ENCODE measurements at regions not wholly inside any gene's neighbourhood (a gene's known extent, or its start where the extent isn't known, plus 50 kb on each side); places are given as distances from the start of the nearest gene placed in this dataset.
"Not testable (repeated sequence)": the region's sequence is repeated elsewhere in the genome, so short reads cannot be mapped to it uniquely, and the experiment has no call there.

GRCh38 chr14:100421756-100422470 lies 98.8 kb downstream of the SLC25A47 start:
- no peak for DNase-seq

DNA sequence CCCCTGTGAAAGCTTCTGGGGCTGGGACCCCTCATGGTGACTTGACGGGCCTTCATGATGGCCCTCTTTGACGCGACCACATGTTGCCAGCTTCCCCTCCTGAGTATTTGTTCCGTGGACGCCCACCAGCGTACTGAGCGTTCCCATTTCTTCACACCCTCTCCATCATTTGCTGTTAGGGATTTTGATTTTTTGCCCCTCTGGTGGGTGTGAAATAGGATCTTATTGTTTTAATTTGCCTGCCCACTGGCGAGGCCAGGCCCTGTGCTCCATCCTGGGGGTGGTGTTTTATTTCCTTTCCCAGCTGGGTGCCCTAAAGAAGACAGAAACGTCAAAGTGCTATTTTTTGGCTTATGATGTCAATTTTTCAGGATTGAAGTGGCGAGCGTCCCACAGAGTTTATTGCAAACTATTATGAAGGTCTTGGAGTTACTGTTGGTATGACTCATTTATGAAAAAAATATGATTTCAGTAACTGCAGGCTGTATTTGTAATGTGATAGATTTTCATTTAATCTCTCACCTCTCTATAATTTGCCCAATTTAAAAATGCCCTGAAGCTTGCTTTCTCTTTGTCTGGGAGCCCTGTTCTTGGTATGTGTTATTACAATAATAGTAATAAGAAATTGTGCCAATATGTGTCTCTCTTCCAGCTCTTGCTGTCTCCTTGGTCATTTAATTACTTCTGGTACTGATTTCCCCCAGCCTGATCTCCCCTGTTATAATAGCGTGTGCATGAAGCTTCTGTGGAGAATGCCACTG lies 99.6 kb downstream of the SLC25A47 start:
- no peak for DNase-seq

DNA sequence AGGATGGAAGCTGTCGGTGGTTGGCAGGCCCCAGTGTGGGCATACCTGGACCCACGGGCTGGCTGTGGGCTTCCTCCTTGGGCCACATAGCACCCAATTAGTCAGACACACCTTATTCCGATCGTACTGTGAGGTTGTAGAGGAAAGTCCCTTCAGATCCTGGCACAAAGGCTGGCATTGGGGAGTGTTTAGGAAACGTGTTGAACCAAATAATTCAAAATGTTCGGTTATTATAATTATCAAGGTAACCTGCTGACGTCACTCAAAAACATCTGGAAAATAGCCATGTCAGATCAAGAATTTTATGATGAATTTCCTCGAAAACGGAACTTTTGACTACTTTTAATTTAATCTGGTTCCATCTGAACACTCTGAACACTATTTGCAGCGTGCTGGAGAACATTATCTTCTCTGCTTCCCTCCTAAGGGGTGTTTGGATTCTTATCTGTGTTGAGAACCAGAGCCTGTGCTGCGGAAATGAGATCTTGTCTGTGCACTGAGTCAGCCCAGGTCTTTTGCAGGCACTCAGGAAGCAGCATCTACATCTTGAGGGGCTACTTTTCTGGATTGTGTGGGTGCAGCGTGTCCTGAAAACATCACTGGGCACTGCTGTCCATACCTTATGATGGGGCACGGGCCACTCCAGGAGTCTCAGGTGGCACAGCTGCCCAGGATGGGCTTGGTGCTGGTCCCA lies 100.3 kb downstream of the SLC25A47 start:
- no peak for DNase-seq

DNA sequence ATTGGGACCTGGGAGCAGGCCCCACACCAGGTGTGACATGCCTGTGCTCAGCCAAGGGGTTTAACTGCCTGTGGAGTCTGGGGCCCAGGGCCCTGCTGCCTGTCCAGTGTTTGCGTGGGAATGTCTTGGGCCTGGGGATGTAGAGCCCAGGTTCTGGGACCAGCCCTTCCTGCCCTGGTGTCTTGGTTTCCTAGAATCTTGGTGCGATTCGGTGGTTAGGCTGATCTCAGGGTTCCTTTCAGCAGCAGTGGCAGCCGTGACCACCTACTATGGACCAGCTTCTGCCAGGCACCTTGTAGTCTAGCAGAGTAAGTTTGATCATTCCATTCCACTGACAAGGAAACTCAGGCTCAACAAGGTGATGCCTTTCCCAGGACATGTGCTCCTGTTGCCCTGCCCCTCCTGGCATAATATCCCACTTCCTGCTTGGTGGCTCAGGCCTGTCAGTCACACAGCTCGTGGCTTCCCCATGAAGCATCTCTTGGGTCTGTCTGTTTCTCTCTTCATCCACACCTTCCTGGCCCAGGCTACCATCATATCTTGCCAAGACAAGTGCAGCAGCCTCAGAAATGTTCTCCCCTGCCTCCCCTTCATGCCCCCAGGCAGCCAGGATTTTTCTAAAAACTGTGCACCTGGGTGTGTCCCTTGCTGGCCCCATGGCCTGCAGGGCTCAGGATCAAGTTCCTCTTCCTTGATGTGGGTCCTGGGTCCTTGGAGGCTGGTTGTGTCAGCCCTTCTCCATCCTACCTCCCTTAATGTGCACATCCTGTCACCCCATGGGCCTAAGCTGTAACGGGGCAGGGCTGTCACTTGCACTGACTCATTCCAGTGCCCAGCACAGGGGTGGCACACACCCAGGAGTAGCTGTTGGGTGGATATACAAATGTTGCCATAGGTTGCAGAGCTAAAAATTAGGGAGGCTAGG lies 101.6 kb downstream of the SLC25A47 start:
- DNase-seq, result no peak

DNA sequence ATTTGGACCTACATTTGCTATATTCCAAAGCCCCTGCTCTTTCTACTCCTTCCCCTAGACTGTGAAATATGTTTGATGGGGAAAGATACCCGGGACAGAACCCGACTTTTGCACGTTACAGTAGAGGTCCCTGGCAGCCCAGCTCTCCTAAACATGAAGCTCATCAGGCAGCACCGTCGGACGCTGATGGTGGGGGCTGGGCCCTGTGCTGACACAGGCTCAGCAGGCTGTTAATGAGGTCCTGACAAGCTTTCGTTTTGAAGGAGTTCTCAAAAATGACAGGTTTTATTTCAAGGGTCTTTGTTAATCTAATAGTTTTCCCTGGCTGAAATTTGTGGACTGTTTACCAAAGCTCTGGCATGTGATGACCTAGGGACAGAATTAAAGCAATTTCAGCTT lies 102.3 kb downstream of the SLC25A47 start:
- DNase-seq, result no peak

DNA sequence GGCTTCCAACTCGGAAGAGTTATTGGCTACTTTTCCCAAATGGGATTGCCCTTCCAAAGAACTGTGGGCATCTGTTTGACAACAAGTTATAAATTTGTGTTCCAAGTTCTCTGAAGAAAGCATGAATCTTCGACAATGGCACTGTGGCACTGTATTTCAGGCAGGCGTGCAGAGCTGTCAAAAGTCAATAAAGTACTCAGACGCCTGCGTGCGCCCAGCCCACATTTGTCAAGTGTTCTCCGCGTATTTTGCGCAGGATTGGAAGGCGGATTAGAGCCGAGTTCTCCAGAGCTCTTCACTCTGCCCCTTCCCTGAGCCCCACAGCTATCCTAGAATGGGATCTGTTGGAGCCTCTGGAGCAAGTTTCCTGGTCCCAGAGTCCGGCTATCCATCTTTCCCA lies 103.2 kb downstream of the SLC25A47 start:
- DNase-seq, result no peak

- no peak for DNase-seq
These were observed 104.0 kb downstream of the SLC25A47 start for GRCh38 chr14:100427166-100427565.

GRCh38 chr14:100428727-100429126 lies 105.6 kb downstream of the SLC25A47 start:
- DNase-seq, result no peak

- no peak for DNase-seq
These were observed 106.4 kb downstream of the SLC25A47 start for GRCh38 chr14:100429537-100429936.

GRCh38 chr14:100430571-100430970 lies 107.4 kb downstream of the SLC25A47 start:
- no peak for DNase-seq

- DNase-seq, result not testable (repeated sequence)
These were observed 108.3 kb downstream of the SLC25A47 start for GRCh38 chr14:100431461-100431860.

- DNase-seq, result no peak
These were observed 109.7 kb downstream of the SLC25A47 start for GRCh38 chr14:100432652-100433427.

- DNase-seq, result no peak
These were observed 110.3 kb downstream of the SLC25A47 start for GRCh38 chr14:100433428-100433814.

DNA sequence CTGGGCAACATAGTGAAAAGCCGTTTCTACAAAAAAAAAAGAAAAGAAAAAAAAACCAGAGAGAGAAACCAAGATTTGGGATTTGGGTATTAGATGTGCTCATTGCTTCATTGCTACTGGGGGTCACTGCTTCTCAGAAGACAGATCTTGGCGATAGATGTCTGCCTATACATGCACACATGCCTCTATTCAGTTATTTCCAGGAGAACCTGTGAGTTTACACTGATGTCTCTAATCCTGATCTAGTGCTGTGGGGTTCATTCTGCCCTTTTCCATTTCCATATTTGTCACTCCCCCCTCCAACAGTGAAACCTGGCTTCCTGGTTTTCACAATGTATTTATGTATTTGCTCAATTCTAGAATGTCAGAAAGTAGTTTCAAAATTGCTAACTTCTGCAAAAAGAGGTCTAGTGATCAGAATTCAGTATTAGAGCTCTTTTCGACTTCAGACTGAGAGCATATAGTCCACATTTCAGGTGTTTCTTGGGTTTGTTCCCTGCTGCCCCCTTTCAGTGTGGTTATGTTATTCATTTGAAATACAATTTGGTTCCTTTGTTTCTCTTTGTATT lies 111.0 kb downstream of the SLC25A47 start:
- no peak for DNase-seq

DNA sequence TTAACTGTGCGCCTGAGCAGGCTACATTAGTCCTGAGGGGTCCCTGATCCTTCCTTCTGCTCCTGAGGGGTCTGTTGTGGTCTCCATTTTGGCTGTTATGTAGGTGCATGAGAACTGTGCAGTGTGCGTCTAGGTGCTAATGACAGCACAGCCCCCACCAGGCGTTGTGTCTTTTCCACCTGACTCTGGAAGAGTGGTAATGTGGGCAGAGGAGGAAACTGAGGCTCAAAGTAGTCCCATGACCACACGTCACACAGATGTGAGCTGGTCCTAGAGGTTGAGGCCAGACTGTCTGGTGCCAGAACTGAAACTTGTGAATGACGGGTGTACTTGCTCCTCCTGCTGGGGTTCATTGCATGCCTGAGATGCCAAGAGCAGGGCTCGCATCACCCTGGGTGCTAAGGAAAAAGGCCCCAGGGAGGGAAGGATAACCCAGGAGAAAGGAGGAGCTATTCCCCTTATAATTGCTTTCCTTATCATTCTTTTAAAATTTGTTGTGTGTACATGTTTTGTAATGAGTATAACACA lies 111.8 kb downstream of the SLC25A47 start:
- DNase-seq, result no peak

GRCh38 chr14:100435459-100435858 lies 112.3 kb downstream of the SLC25A47 start:
- DNase-seq, result no peak

DNA sequence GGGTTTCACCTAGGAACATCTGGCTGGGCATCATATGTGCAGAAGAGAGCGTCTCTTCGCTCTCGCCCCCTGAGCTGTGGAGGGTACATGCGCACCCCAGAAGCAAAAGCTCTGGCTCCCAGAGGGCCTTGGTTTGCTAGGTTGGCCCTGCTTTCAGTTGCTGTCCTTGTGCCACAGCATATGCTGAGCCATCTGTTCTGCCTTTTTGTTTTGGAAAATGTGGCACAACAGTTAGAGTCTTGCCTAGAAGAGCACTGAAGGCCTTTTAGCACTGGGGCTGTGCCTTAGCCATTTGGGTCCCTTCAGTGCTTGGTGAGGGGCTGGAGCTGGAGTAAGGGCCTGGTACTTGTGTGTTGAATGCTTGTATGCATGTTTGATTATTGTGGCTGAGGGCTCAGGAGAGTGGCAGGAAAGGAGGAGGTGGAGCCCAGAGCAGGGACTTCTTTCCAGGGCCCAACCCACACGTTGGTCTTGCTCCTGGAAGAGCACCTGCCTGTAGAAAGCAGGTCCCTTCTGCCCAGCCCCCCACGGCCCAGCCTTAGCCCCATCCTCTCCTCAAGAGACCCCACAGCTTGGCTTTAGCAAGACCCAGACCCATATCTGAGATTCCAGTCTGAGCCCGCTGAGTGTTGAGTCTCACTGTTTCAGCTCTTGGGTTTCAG lies 113.7 kb downstream of the SLC25A47 start:
- no peak for DNase-seq

GRCh38 chr14:100438271-100438670 lies 115.1 kb downstream of the SLC25A47 start:
- DNase-seq, result no peak

DNA sequence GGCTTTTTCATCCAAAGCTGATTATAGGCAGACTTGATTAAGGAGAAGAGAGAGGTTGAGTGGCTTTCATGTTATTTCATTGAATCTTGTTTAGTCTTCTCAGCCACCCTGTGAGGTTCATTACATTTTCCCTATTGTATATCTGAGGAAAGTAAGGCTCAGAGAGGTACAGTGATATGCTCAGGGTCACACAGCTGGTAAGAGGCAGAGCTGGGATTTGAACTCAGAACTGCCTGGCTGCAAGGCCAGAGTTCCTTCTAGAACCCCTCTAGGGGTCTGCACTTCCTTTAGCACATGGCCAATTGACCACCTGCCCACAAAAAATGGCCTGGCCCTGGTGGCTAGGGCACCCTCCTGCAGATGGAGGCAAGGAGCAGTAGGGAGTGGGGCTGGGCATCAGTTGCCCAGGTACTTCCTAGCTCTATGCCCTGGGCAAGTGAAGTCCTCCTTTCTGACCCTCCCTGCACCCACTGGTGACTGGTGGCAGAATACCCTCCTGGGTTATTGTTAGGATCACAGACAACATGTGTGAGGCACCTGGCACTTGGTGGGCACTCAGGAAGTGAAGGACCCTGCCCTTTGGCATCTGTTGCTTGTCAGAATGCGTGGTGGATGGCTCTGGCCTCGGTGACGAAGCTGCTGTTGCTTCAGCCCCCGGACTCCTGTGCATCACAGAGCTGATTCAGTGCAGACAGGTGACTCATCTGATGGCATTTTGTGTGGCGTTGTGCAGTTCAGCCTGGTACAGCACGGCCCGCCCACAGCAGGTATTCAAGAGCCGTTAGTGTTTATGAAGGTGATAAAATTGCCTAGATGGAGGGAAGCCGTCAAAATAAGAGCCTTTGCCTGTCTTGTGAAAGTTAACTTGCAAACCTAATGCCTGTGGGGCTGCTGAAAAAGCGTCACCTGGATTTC lies 115.8 kb downstream of the SLC25A47 start:
- no peak for DNase-seq

DNA sequence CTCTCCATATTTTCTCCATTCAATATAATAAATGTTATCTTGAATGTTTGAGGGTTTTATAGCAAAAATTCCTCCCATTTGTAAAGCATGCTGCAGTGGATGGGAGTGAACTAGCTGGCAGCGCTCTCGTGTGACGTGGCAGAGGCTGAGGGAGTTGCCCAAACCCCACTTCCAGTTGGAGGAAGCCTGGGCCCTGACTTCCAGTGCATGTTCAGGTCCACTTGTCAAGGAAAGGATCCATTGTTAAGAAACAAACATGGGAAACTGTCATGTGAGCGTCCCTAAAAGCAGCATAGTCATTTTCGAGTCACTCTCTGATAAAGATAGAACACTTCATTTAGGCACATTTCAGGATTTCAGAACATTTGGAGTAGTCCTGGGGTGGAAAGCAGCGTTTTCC lies 116.6 kb downstream of the SLC25A47 start:
- DNase-seq, result no peak

Measured in stimulated activated naive CD4-positive, alpha-beta T cell (primary cell).